ENCODE measurements at regions not wholly inside any gene's neighbourhood (a gene's known extent, or its start where the extent isn't known, plus 50 kb on each side); places are given as distances from the start of the nearest gene placed in this dataset.

DNA sequence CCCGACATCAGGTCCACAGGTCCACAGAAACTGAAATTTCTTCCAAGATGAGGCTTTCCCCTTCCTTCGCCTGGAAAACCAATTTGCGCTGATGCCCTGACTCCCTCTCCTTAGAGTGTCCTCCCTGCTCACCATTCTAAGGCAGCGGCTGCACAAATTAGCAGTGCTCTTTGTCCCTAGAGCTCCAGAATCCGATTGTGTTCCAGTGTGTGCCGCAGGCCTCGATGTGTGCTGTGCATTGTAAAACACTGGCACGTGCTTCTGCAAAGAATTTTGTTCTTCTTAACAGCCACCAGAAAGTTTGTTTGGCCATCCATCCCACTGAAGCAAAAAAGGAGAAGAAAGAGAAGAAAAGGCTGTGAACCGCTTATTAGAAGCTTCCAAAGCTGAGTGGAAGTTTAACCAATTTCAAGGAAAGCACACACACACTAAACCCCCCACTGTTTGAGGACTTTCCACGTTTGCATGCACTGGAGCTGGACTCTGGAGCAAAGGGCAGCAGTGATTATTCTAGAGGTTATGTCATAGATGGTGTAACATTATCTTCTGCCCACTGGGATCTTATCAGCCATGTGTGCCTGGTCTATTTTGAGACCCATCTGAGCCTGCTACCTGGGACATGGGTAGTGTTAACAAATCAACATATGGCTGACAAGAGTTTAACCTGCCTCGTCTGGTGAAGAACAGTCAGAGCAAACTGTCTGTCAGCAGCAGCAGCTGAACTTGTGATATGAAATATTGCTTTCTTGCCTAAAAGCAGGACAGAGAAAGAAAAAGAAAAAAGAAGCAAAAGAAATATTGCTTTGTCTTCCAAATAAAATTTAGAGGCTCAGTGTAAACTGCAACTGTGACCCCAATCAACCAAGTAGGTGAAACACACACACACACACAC lies 64.9 kb upstream of the RREB1 start:
- H3K4me1 Mint-ChIP-seq = peaks cover 29% of the 10 kb centered on the region
- H3K27me3 Mint-ChIP-seq (ENCODE audit: low read depth) = no peaks in the 10 kb centered on the region
- peak overlapping the region; percentile 74 for H3K27ac Mint-ChIP-seq
- H3K9me3 Mint-ChIP-seq = no peaks in the 10 kb centered on the region
- H3K36me3 Mint-ChIP-seq = no peaks in the 10 kb centered on the region
- DNase-seq (ENCODE audit: low spot score in 2 of 2, unreplicated experiment in 2 of 2) = no peak
- H3K4me3 Mint-ChIP-seq = no peak overlapping the region
- TF ChIP-seq, protein P1, sequence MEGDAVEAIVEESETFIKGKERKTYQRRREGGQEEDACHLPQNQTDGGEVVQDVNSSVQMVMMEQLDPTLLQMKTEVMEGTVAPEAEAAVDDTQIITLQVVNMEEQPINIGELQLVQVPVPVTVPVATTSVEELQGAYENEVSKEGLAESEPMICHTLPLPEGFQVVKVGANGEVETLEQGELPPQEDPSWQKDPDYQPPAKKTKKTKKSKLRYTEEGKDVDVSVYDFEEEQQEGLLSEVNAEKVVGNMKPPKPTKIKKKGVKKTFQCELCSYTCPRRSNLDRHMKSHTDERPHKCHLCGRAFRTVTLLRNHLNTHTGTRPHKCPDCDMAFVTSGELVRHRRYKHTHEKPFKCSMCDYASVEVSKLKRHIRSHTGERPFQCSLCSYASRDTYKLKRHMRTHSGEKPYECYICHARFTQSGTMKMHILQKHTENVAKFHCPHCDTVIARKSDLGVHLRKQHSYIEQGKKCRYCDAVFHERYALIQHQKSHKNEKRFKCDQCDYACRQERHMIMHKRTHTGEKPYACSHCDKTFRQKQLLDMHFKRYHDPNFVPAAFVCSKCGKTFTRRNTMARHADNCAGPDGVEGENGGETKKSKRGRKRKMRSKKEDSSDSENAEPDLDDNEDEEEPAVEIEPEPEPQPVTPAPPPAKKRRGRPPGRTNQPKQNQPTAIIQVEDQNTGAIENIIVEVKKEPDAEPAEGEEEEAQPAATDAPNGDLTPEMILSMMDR (IDR thresholded peaks at IDR 0.05; ENCODE audit: unreplicated experiment) = no peak

DNA sequence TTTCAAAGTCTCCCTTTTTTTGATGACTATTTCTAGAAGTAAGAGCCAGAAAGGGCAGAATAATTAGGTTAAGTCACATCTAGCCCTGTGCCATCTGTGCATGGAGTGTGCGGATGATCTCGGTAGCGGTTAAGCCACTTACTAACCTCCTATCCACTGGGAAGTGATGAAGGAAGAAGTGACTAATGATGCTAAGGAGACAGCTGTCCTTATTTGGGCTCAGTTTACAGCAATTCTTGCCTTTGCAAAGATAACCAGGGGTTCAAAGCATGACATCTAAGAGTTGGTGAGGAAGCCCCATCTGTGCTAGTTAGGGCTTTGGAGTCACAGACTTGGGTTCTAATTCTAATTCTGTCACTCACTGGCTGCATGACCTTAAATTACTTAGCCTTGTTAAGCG lies 62.4 kb upstream of the RREB1 start:
- Mint-ChIP-seq H3K4me1 (peaks cover 30% of the 10 kb centered on the region), H3K4me3 (no peak overlapping the region), H3K9me3 (no peaks in the 10 kb centered on the region), H3K27ac (no peak overlapping the region), H3K27me3 (ENCODE audit: low read depth) (no peaks in the 10 kb centered on the region), H3K36me3 (no peaks in the 10 kb centered on the region)
- TF ChIP-seq, protein P1 (IDR thresholded peaks at IDR 0.05; ENCODE audit: unreplicated experiment) = no peak
- no peak for DNase-seq (ENCODE audit: low spot score in 2 of 2, unreplicated experiment in 2 of 2)

DNA sequence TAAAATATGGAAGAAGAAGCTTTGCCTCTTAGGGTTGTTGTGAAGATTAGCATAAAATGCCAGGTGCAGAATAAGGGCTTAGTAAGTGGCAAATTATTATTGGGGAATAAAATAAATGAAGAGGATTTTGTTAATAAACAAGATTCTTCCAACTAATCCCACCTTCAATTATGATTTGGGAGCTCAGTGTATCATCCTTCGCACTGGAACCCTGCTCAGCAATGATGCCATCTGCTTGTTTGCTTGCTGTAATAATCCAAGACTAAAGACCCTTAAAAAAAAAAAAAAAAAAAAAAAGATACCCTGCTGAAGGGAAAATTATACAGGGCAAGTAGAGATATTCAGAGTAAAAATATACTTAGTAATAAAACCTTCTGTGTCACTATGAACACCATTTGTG lies 62.0 kb upstream of the RREB1 start:
- Mint-ChIP-seq H3K4me1 (peaks cover 33% of the 10 kb centered on the region), H3K27me3 (ENCODE audit: low read depth) (no peaks in the 10 kb centered on the region), H3K36me3 (no peaks in the 10 kb centered on the region), H3K9me3 (no peaks in the 10 kb centered on the region), H3K4me3 (no peak overlapping the region), H3K27ac (no peak overlapping the region)
- DNase-seq (ENCODE audit: low spot score in 2 of 2, unreplicated experiment in 2 of 2) = no peak
- TF ChIP-seq, protein P1 (IDR thresholded peaks at IDR 0.05; ENCODE audit: unreplicated experiment) = no peak

DNA sequence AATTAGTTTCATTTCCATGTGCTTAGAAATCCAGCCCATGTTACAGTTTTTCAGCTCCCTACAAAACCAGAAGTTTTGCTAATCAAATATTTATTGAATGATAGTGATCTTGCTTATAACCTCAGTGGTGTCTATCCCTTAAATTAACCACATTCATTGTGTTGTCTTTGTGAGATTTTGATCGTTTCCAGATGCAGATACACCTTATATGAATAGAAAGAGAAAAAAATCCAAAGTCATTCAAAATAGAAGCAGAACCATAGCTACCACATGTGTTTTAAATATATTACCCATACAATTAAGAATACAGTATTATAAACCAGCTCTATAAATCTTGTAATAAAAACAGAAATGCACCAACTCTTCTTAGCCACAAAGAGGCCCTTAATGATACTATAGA lies 60.6 kb upstream of the RREB1 start:
- no peaks in the 10 kb centered on the region for H3K9me3 Mint-ChIP-seq

DNA sequence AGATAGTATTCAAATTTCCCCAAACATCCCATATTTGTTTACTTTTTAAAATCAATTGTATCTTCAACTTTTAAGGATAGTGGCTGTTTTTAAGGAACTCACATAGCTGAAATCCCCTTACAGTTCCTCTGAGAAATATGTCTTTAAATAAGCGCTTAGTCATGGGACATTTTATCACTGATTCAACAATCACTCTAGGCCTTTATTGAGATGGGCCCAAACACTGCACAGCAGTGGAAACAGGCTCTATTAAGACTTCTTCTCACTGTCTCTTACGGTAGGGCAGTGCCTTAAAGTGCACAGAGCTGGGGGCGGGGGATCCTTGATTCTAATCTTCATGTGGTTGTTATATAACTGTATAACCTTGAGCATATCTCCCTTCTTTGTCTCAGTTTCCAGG lies 59.8 kb upstream of the RREB1 start:
- H3K27ac Mint-ChIP-seq = no peak overlapping the region
- no peaks in the 10 kb centered on the region for H3K27me3 Mint-ChIP-seq (ENCODE audit: low read depth)
- TF ChIP-seq, protein P1 (IDR thresholded peaks at IDR 0.05; ENCODE audit: unreplicated experiment) = no peak
- no peaks in the 10 kb centered on the region for H3K36me3 Mint-ChIP-seq
- H3K9me3 Mint-ChIP-seq = no peaks in the 10 kb centered on the region
- no peak overlapping the region for H3K4me3 Mint-ChIP-seq
- H3K4me1 Mint-ChIP-seq = peaks cover 22% of the 10 kb centered on the region
- no peak for DNase-seq (ENCODE audit: low spot score in 2 of 2, unreplicated experiment in 2 of 2)

More for the DNA sequence above, 60.6 kb upstream of the RREB1 start:
- TF ChIP-seq, protein P1 (IDR thresholded peaks at IDR 0.05; ENCODE audit: unreplicated experiment) = no peak
- Mint-ChIP-seq H3K36me3 (no peaks in the 10 kb centered on the region), H3K4me3 (no peak overlapping the region), H3K27ac (no peak overlapping the region), H3K4me1 (peaks cover 25% of the 10 kb centered on the region), H3K27me3 (ENCODE audit: low read depth) (no peaks in the 10 kb centered on the region)
- DNase-seq (ENCODE audit: low spot score in 2 of 2, unreplicated experiment in 2 of 2) = no peak
